Fibroblast of lung (primary cell): ENCODE measurements at regions not wholly inside any gene's neighbourhood (a gene's known extent, or its start where the extent isn't known, plus 50 kb on each side); places are given as distances from the start of the nearest gene placed in this dataset.

Source experiments
- DNase-seq, 2 donors: peaks; one replicate each; pipeline versions ENCODE4 v3.0.0 to v3.0.0-alpha.2; 2010; ENCODE audit warnings: low read depth in 2 of 2
- H2AFZ ChIP-seq: 2 replicates; pipeline ENCODE4 v1.5.1; 2012; ENCODE audit warnings: low read length, control low read depth, inconsistent platforms
- H3K27ac ChIP-seq: 2 replicates; pipeline ENCODE4 v1.5.1; 2011; ENCODE audit warnings: low read length, control low read depth; ENCODE audit not compliant: insufficient read depth
- H3K27me3 ChIP-seq: 2 replicates; pipeline ENCODE4 v1.5.1; 2011; ENCODE audit warnings: mild to moderate bottlenecking, low read length; ENCODE audit not compliant: control insufficient read depth, insufficient read depth
- H3K36me3 ChIP-seq: 2 replicates; pipeline ENCODE4 v1.5.1; 2011; ENCODE audit warnings: low read length; ENCODE audit not compliant: control insufficient read depth, insufficient read depth
- H3K4me1 ChIP-seq: 2 replicates; pipeline ENCODE4 v1.5.1; 2011; ENCODE audit warnings: low read length; ENCODE audit not compliant: control insufficient read depth, insufficient read depth; ENCODE audit errors: extremely low read depth
- H3K4me2 ChIP-seq: 2 replicates; pipeline ENCODE4 v1.5.1; 2011; ENCODE audit warnings: low read length, control low read depth; ENCODE audit not compliant: insufficient read depth; ENCODE audit errors: extremely low read depth
- H3K4me3 ChIP-seq, 4 experiments: fragments of 200-600 bp in 1 of 4; sonication (generic) in 1 of 4; replicated peaks in 1 of 4; 2 replicates each; pipeline ENCODE4 v1.5.1; 2011 to 2016; ENCODE audit warnings: low read length in 4 of 4, low read depth in 3 of 4, mild to moderate bottlenecking in 3 of 4, control low read depth in 2 of 4, inconsistent platforms in 1 of 4, mixed read lengths in 1 of 4; ENCODE audit not compliant: insufficient read depth in 1 of 4; ENCODE audit errors: control extremely low read depth in 1 of 4
- H3K79me2 ChIP-seq: 2 replicates; pipeline ENCODE4 v1.5.1; 2012; ENCODE audit warnings: mild to moderate bottlenecking, low read length, inconsistent platforms; ENCODE audit not compliant: control insufficient read depth, insufficient read depth
- H3K9ac ChIP-seq: 2 replicates; pipeline ENCODE4 v1.5.1; 2011; ENCODE audit warnings: mild to moderate bottlenecking, low read length, control low read depth; ENCODE audit not compliant: insufficient read depth
- H3K9me3 ChIP-seq: 2 replicates; pipeline ENCODE4 v1.5.1; 2012; ENCODE audit warnings: low read depth, low read length; ENCODE audit not compliant: control insufficient read depth, insufficient read depth
- H4K20me1 ChIP-seq: 2 replicates; pipeline ENCODE4 v1.5.1; 2011; ENCODE audit warnings: low read length; ENCODE audit not compliant: control insufficient read depth, insufficient read depth; ENCODE audit errors: extremely low read depth
- EZH2 ChIP-seq: IDR thresholded peaks from 2 replicates; pipeline ENCODE4 v1.5.1; 2012; ENCODE audit warnings: low read length, control low read depth, mild to moderate bottlenecking; ENCODE audit errors: missing control alignments
- TF ChIP-seq, protein P1 (sequence below), 2 donors: IDR thresholded peaks in 1 of 2; conservative IDR thresholded peaks in 1 of 2; 1 replicate in 1 of 2; 2 replicates in 1 of 2; pipeline ENCODE4 v1.5.1; 2011 to 2012; ENCODE audit warnings: low read length in 2 of 2, control low read depth in 1 of 2, inconsistent platforms in 1 of 2, low read depth in 1 of 2, mild to moderate bottlenecking in 1 of 2

DNA sequence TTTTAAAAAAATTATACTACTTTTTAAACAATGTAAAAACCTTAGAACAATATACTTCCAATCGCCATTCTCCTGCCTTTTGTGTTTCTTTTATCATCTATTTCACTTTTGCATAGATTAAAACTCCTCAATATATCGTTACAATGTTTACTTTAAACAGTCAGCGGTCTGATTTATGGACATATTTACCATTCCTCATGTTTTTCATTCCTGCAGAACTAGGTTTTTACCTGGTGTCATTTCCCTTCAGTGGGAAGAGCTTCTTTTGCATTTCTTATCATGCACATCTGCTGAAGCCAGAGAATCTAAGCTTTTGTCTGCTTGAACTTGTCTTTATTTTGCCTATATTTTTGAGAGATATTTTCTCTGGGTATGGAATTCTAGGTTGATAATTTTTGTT, 277.4 kb upstream of the PLXNA2 start:
- no peaks in the 10 kb centered on the region for H3K4me1 ChIP-seq
- H3K36me3 ChIP-seq, result no peaks in the 10 kb centered on the region
- no peak overlapping the region for H2AFZ ChIP-seq
- no peaks in the 10 kb centered on the region for H3K27me3 ChIP-seq
- no peaks in the 10 kb centered on the region for H3K9me3 ChIP-seq
- no peak overlapping the region for H3K4me2 ChIP-seq
- H3K79me2 ChIP-seq, result no peaks in the 10 kb centered on the region
- no peaks in the 10 kb centered on the region for H4K20me1 ChIP-seq
- no peak for DNase-seq
- H3K4me3 ChIP-seq, result no peak overlapping the region
- TF ChIP-seq EZH2, result no peak
- TF ChIP-seq, protein P1, sequence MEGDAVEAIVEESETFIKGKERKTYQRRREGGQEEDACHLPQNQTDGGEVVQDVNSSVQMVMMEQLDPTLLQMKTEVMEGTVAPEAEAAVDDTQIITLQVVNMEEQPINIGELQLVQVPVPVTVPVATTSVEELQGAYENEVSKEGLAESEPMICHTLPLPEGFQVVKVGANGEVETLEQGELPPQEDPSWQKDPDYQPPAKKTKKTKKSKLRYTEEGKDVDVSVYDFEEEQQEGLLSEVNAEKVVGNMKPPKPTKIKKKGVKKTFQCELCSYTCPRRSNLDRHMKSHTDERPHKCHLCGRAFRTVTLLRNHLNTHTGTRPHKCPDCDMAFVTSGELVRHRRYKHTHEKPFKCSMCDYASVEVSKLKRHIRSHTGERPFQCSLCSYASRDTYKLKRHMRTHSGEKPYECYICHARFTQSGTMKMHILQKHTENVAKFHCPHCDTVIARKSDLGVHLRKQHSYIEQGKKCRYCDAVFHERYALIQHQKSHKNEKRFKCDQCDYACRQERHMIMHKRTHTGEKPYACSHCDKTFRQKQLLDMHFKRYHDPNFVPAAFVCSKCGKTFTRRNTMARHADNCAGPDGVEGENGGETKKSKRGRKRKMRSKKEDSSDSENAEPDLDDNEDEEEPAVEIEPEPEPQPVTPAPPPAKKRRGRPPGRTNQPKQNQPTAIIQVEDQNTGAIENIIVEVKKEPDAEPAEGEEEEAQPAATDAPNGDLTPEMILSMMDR (conservative IDR thresholded peaks at IDR 0.05 in 1 of 2, IDR thresholded peaks at IDR 0.05 in 1 of 2; ENCODE audit: low read depth in 1 of 2, low read length in 2 of 2), result no peak
- no peak overlapping the region for H3K27ac ChIP-seq
- H3K9ac ChIP-seq, result no peak overlapping the region

DNA sequence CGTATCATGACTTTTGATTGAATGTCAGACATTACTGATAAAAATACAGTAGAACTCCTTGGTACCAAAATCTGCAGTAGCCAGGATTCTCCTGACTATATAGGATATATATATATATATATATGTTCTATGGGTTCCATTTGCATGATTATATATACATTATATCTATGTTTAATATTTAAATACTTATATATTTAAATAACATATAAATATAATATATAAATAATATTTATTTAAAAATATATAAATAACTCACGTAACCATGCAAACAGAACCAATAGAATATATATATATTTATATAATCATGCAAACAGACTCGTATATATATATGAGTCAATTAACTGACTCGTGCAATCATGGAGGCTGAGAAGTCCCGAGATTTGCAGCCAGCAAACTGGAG, 278.8 kb upstream of the PLXNA2 start:
- Histone ChIP-seq H2AFZ (no peak overlapping the region), H4K20me1 (no peaks in the 10 kb centered on the region)

DNA sequence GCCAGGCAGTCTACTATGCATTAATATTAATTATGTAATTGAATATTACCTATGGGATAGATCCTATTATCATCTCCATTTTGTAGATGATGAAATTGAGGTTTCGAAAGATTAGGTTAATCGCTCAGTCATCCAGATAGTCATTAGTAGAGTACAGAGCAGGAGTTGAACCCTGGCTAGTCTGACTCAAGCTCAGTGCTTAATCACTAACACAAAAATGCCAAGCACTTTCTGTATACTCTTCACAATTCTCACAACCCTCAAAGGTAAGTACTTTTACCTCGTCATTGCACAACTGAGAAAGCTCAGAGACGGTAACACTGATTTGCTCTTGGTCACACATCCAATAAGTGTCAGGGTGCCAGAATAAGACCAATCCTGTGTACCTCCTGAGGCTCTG, 280.2 kb upstream of the PLXNA2 start:
- no peak for DNase-seq
- H3K9ac ChIP-seq, result no peak overlapping the region
- H3K4me3 ChIP-seq, result no peak overlapping the region
- no peak overlapping the region for H3K27ac ChIP-seq
- H3K36me3 ChIP-seq, result no peaks in the 10 kb centered on the region
- H3K27me3 ChIP-seq, result no peaks in the 10 kb centered on the region
- no peaks in the 10 kb centered on the region for H3K4me1 ChIP-seq
- no peaks in the 10 kb centered on the region for H3K79me2 ChIP-seq
- H3K9me3 ChIP-seq, result no peaks in the 10 kb centered on the region
- no peak overlapping the region for H2AFZ ChIP-seq
- H4K20me1 ChIP-seq, result no peaks in the 10 kb centered on the region
- TF ChIP-seq, protein P1 (conservative IDR thresholded peaks at IDR 0.05 in 1 of 2, IDR thresholded peaks at IDR 0.05 in 1 of 2; ENCODE audit: low read depth in 1 of 2, low read length in 2 of 2), result no peak
- TF ChIP-seq EZH2, result no peak
- H3K4me2 ChIP-seq, result no peak overlapping the region

More for the DNA sequence above, 278.8 kb upstream of the PLXNA2 start:
- H3K9me3 ChIP-seq, result no peaks in the 10 kb centered on the region
- no peaks in the 10 kb centered on the region for H3K27me3 ChIP-seq
- DNase-seq, result no peak
- no peak overlapping the region for H3K27ac ChIP-seq
- H3K4me2 ChIP-seq, result no peak overlapping the region
- no peaks in the 10 kb centered on the region for H3K79me2 ChIP-seq
- no peaks in the 10 kb centered on the region for H3K4me1 ChIP-seq
- no peak overlapping the region for H3K4me3 ChIP-seq
- H3K9ac ChIP-seq, result no peak overlapping the region
- TF ChIP-seq, protein P1 (conservative IDR thresholded peaks at IDR 0.05 in 1 of 2, IDR thresholded peaks at IDR 0.05 in 1 of 2; ENCODE audit: low read depth in 1 of 2, low read length in 2 of 2), result no peak
- TF ChIP-seq EZH2, result no peak
- H3K36me3 ChIP-seq, result no peaks in the 10 kb centered on the region
